Body of pancreas (tissue), 4 donors: ENCODE measurements at regions not wholly inside any gene's neighbourhood (a gene's known extent, or its start where the extent isn't known, plus 50 kb on each side); places are given as distances from the start of the nearest gene placed in this dataset.

Source experiments
- POLR2A ChIP-seq, 3 donors: fragments of 450-650 bp; IDR thresholded peaks; one replicate each; pipeline ENCODE4 v1.6.1; 2016; ENCODE audit warnings: antibody characterized with exemption in 3 of 3, mild to moderate bottlenecking in 2 of 3
- TF ChIP-seq, protein P1 (sequence below), 7 experiments: fragments of 450-650 bp in 4 of 7; fragments of 200-600 bp in 3 of 7; sonication (generic) in 3 of 7; IDR thresholded peaks; one replicate each; pipeline ENCODE4 v1.5.1; 2016 to 2019; ENCODE audit warnings: antibody characterized with exemption in 7 of 7

DNA sequence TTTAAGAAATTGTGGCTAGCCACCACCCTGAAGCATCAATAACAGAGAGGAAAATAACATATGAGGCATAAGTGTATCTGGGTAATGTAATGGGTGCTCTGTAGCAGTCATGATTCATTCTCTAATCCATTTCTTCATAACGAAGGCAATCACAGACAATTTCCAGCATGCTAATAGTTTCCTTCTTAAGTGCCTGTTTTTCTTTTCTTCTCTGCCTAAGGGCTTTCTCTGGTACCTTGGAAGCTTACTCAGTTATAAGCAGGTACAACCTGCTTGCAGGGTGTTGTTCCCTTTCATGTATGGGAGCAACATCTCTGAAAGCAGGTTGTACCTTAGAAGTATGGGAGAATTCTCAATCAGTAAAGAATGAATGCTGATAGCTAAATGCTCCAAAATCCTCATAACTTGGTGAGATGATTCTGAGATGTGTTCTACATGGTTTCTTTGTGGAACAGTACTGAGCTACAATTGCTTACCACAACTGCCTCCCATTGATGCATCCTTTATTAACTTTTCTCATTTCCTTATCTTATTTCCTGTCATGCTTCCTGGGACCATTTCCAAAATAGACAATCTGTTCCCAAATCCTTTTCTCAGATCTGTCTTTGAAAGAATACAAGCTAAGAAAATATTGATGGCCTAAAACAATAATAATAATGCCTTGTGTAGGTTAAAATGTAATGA, 247.6 kb downstream of the PAPSS1 start:
- TF ChIP-seq, protein P1, sequence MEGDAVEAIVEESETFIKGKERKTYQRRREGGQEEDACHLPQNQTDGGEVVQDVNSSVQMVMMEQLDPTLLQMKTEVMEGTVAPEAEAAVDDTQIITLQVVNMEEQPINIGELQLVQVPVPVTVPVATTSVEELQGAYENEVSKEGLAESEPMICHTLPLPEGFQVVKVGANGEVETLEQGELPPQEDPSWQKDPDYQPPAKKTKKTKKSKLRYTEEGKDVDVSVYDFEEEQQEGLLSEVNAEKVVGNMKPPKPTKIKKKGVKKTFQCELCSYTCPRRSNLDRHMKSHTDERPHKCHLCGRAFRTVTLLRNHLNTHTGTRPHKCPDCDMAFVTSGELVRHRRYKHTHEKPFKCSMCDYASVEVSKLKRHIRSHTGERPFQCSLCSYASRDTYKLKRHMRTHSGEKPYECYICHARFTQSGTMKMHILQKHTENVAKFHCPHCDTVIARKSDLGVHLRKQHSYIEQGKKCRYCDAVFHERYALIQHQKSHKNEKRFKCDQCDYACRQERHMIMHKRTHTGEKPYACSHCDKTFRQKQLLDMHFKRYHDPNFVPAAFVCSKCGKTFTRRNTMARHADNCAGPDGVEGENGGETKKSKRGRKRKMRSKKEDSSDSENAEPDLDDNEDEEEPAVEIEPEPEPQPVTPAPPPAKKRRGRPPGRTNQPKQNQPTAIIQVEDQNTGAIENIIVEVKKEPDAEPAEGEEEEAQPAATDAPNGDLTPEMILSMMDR (IDR thresholded peaks at IDR 0.05) = no peak
- TF ChIP-seq POLR2A (IDR thresholded peaks at IDR 0.05) = no peak
